ENCODE measurements at regions not wholly inside any gene's neighbourhood (a gene's known extent, or its start where the extent isn't known, plus 50 kb on each side); places are given as distances from the start of the nearest gene placed in this dataset.

GRCh38 chr14:87049950-87050349 lies 943.0 kb downstream of the GALC start:
- TF ChIP-seq SMC3 (conservative IDR thresholded peaks at IDR 0.05; ENCODE audit: poor library complexity) (no peak), RAD21 (conservative IDR thresholded peaks at IDR 0.05) (no peak), POLR2AphosphoS5 (IDR thresholded peaks at IDR 0.05) (no peak), TAF1 (IDR thresholded peaks at IDR 0.05; ENCODE audit: low read depth) (no peak), EZH2 (IDR thresholded peaks at IDR 0.05; ENCODE audit: borderline replicate concordance, insufficient read depth, low read length, poor library complexity, severe bottlenecking) (no peak), CTCF (IDR thresholded peaks at IDR 0.05; ENCODE audit: poor library complexity, severe bottlenecking) (peak; percentile 29), EP300 (conservative IDR thresholded peaks at IDR 0.05; ENCODE audit: poor library complexity, severe bottlenecking) (no peak)
- Histone ChIP-seq H3K27me3 (ENCODE audit: insufficient read depth, low read depth, low read length) (no peaks in the 10 kb centered on the region), H3K27ac (ENCODE audit: low read length) (no peak overlapping the region), H3K9ac (ENCODE audit: low read length) (no peak overlapping the region), H3K9me2 (ENCODE audit: insufficient read depth, low read length) (no peaks in the 10 kb centered on the region), H3K36me3 (ENCODE audit: insufficient read depth, low read length) (no peaks in the 10 kb centered on the region), H3K4me2 (ENCODE audit: low read length) (no peak overlapping the region), H4K20me1 (ENCODE audit: insufficient read depth) (no peaks in the 10 kb centered on the region), H2AFZ (ENCODE audit: low read depth, low read length) (no peak overlapping the region), H3K79me2 (replicated peaks; ENCODE audit: insufficient read depth, low read length) (no peaks in the 10 kb centered on the region), H3K9me3 (ENCODE audit: low read length) (no peaks in the 10 kb centered on the region), H3K4me3 (ENCODE audit: low read length) (no peak overlapping the region), H3F3A (ENCODE audit: insufficient read depth, low read length, poor library complexity, severe bottlenecking) (no peaks in the 10 kb centered on the region)

DNA sequence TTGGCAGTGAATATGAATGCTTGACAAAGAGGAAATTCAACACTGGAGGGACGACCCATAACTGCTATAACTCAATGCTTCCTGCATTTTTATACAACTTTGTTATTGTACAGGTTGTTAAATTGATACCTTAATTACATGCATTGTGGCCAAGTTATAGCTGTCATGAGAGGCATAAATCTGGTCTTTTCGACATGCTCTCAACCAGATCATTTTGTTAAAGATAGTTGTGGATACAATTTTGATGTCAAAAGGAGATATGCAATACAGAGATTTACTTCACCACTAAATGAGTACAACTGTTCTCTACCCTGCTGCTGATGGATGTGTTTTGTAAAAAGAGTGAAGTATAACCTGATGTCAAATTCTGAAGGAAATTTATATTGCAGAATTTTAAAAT lies 946.0 kb downstream of the GALC start:
- no peak overlapping the region for H3K9ac ChIP-seq (ENCODE audit: low read length)

More for the DNA sequence above, 946.0 kb downstream of the GALC start:
- Histone ChIP-seq H3F3A (ENCODE audit: insufficient read depth, low read length, poor library complexity, severe bottlenecking) (no peaks in the 10 kb centered on the region), H3K4me3 (ENCODE audit: low read length) (no peak overlapping the region), H3K9me2 (ENCODE audit: insufficient read depth, low read length) (no peaks in the 10 kb centered on the region), H3K79me2 (replicated peaks; ENCODE audit: insufficient read depth, low read length) (no peaks in the 10 kb centered on the region), H3K4me2 (ENCODE audit: low read length) (no peak overlapping the region), H3K36me3 (ENCODE audit: insufficient read depth, low read length) (no peaks in the 10 kb centered on the region), H4K20me1 (ENCODE audit: insufficient read depth) (no peaks in the 10 kb centered on the region), H3K27me3 (ENCODE audit: insufficient read depth, low read depth, low read length) (no peaks in the 10 kb centered on the region), H2AFZ (ENCODE audit: low read depth, low read length) (no peak overlapping the region), H3K9me3 (ENCODE audit: low read length) (no peaks in the 10 kb centered on the region), H3K27ac (ENCODE audit: low read length) (peak overlapping the region; percentile 14)
- peak; percentile 20 for TF ChIP-seq RAD21 (conservative IDR thresholded peaks at IDR 0.05)
- no peak for TF ChIP-seq MXI1 (conservative IDR thresholded peaks at IDR 0.05; ENCODE audit: poor library complexity, severe bottlenecking)
- TF ChIP-seq REST (IDR thresholded peaks at IDR 0.05; ENCODE audit: borderline replicate concordance) = peak; percentile 49
- TF ChIP-seq TAF1 (IDR thresholded peaks at IDR 0.05; ENCODE audit: low read depth) = no peak
- TF ChIP-seq SMC3 (conservative IDR thresholded peaks at IDR 0.05; ENCODE audit: poor library complexity) = peak; percentile 11
- peak; percentile 97 for TF ChIP-seq EP300 (conservative IDR thresholded peaks at IDR 0.05; ENCODE audit: poor library complexity, severe bottlenecking)
- peak; percentile 86 for TF ChIP-seq POLR2AphosphoS5 (IDR thresholded peaks at IDR 0.05)
